GM19238 (cell line): ENCODE measurements at regions not wholly inside any gene's neighbourhood (a gene's known extent, or its start where the extent isn't known, plus 50 kb on each side); places are given as distances from the start of the nearest gene placed in this dataset.

Source experiments
- DNase-seq: peaks from one replicate; pipeline ENCODE4 v3.0.0; 2011; ENCODE audit warnings: low spot score; ENCODE audit not compliant: insufficient read length

DNA sequence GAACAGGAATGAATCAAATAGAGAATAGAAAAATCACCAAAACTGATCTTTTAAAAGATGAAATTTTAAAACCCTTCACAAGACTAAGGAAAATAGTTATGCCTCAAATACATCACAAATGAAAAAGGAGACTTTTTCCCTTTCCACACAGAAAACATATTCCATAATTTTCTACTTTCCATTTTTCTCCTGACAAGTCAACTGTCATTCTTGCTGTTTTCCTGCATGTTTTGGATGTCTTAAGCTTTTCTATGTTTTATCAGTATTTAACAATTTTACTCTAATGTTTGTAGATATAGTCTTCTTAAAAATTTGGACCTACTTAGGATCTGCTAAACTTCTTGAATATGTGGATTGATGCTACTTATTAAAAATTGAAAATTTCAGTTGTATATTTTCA lies 810.8 kb downstream of the OLFM4 start:
- no peak for DNase-seq

DNA sequence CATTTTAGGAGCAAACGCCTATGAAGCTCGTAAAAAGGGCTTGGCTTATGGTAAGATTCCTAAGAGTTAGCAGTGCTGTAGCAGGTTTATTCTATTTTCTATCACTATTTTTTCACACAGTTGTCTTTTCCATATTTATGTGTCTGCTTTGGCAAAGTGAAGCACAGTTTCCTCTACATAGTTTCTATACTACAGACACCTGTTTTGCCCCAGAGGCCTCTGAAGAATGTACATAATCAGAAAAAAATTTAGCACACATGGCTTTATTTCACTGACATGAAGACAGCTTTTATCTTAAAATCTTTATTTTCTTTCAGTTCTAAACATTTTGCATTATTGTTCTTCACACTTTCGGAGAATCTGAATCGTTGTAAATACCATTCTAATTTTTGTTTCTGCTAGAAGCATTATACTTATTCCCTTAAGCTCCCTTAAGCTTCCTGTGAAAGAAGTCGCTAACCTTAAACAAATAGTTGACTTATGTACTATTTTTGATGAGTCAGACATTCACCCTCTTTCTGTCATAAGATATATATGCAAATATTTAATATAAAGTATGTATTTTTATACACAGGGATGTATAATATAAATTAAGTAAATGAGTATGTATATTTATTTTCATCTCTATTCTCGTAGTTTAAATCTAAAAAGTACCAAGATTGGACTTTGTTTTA lies 816.0 kb downstream of the OLFM4 start:
- no peak for DNase-seq

DNA sequence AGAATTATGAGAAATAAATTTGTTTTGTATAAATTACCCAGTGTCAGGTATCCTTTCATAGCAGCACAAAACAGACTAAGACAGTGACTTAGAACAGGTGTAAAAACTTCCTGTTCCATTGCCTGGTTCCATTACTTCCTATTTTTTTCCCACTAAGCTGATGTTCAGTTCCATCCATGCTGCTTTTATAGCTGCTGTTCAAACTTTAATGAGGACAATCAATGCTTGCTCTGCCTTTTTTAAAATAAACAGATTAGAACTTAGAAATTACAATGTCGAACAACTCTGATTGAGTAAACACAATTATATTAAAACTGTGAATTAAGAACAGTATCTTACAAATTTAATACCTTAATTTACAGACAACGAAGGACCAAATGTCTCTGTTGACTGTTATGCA lies 818.9 kb downstream of the OLFM4 start:
- no peak for DNase-seq

DNA sequence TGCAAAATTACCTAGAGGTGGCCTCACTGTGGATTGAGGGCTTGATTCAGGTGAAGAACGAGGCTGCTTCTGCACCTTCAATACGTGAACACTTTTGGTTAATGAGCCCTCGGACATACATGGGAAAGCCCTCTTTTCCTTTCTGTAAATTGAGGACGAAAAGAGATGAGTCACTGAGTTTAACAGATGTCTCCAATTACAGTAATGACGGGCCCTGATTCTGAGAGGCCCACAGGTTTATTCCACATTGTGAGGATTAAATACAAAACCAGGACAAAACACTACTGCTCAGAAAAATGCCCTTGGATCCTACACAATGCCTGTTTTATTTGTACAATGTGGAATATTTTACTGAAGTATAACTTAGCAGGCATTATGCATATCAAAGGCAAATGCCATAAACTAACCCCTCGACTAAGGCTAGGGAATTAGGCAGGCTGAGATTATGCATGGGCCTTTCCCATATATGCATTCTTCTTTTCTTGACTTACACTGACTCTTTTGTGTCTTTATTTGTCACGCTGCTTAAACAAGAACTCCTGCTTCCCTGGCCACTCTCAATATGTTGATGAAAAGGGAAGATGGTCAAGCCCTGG lies 819.9 kb downstream of the OLFM4 start:
- no peak for DNase-seq

- no peak for DNase-seq
These were observed 825.7 kb downstream of the OLFM4 start for GRCh38 chr13:53854321-53854720.

DNA sequence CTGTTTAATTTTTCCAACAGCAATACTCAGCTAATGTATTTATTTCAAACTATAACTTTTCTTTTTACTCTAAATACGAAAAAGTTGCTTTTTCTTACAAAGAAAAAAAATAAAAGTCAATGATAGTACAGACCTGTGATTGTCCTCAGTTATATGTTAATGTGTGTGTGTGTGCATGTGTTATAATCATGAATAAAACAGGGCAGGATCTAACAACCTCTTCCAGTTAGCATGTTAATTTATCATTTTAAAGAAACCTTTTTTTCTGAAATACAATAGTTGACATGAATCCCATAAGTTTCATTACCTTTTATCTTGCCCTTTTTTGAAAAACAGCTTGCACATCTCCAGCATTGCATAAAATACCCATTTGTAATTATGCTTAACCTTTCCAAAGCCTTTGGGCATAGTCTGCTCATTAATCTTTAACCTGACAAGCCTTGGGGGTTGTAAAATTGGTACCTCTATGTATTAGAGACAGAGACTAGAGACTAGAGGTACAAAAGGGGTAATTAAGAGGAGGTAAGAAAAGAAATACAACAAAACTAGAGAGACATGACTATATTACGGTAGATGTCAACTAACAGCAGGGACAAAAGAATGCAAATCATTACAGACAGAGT lies 828.1 kb downstream of the OLFM4 start:
- DNase-seq, result no peak

DNA sequence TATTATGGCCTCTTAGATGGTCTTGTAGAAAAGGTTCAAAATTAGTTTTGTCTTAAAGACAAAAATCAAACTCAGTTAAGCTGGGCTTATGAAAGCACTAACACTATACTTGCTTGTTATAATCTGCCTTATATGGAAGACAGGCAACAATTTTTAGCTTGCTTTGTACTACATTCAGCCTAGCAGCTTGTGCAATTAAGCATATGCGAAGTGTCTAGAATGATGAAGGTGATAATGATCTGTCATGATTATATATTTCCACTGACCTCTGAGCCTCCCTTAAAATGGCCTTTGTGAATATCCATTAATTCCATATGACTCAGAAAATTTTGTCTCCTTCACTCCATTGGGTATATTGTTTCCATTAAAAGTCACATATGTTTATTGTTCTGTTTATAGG lies 834.9 kb downstream of the OLFM4 start:
- no peak for DNase-seq

GRCh38 chr13:53873558-53873957 lies 844.9 kb downstream of the OLFM4 start:
- DNase-seq, result no peak

- DNase-seq, result no peak
These were observed 850.2 kb downstream of the OLFM4 start for GRCh38 chr13:53878861-53879260.

- DNase-seq, result no peak
These were observed 857.4 kb downstream of the OLFM4 start for GRCh38 chr13:53885997-53886396.

- no peak for DNase-seq
These were observed 862.1 kb downstream of the OLFM4 start for GRCh38 chr13:53890696-53891095.

- DNase-seq, result no peak
These were observed 873.0 kb downstream of the OLFM4 start for GRCh38 chr13:53901593-53901992.

GRCh38 chr13:53907891-53908290 lies 879.3 kb downstream of the OLFM4 start:
- DNase-seq, result no peak

- DNase-seq, result no peak
These were observed 892.3 kb downstream of the OLFM4 start for GRCh38 chr13:53920916-53921315.

DNA sequence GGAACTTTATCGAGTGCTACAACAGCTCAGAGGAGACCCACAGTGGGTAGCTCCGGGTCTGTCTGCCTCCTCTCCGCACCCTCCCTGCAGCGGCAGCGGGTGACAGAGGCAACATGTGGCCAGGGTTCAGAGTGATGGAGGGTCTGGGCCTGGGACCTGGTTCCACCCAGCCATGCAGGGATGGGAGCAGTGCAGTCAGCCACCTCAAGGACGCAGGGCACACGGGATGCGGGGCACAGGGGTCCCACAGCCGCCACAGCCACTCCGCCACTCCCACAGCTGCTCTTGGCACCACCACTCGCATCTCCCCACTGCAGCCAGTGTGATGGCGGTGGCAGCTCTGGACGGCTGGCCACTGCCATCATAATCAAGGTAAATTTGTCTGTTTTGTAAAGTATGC lies 892.9 kb downstream of the OLFM4 start:
- no peak for DNase-seq

- DNase-seq, result no peak
These were observed 913.1 kb downstream of the OLFM4 start for GRCh38 chr13:53941588-53942190.

- no peak for DNase-seq
These were observed 917.9 kb downstream of the OLFM4 start for GRCh38 chr13:53946500-53946899.

DNA sequence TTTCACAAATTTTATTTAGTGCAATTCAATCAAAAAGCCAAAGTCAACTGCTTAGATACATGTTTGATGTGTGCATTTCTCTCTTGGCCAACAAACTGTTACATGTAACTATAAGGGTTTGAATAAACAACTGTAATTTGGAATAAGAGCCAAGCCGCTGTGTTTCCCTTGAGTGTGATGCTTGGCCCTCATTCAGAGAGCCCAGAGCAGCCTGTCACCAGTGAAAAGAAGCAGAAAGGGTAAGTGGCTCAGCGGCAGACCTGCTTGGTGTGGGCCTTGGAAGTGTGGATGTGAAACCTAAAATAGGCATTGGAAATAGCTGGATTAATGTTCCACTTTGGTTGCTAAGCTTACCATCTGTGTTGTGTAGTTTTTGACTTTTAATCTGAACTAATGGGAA lies 924.6 kb downstream of the OLFM4 start:
- DNase-seq, result no peak
